NCI-H524 (cell line): ENCODE measurements at regions not wholly inside any gene's neighbourhood (a gene's known extent, or its start where the extent isn't known, plus 50 kb on each side); places are given as distances from the start of the nearest gene placed in this dataset.

ENCODE experiments used
- DNase-seq, 2 experiments: peaks; one replicate each; lab custom pipeline; 2025; lab: John Stamatoyannopoulos, UW

DNA sequence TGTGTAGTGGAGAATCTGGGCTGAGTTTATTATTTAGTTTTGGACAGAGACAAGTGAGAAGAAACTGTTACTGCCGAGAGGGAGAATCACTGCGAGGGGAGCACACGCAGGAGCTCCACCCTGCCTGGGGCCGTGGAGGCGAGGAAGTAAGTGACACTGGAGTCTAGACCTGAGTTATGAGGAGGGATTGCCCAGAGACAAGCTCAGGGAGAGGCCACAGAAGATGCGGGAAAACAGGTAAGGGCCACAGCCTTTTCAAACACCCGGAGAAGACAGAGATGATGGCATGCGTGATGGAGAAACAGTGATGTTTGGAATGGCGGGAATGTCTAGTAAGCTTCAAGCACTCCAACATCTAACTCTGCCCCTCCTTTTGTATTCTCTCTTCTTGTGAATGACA lies 84.1 kb downstream of the TNFSF11 start:
- no peak for DNase-seq

DNA sequence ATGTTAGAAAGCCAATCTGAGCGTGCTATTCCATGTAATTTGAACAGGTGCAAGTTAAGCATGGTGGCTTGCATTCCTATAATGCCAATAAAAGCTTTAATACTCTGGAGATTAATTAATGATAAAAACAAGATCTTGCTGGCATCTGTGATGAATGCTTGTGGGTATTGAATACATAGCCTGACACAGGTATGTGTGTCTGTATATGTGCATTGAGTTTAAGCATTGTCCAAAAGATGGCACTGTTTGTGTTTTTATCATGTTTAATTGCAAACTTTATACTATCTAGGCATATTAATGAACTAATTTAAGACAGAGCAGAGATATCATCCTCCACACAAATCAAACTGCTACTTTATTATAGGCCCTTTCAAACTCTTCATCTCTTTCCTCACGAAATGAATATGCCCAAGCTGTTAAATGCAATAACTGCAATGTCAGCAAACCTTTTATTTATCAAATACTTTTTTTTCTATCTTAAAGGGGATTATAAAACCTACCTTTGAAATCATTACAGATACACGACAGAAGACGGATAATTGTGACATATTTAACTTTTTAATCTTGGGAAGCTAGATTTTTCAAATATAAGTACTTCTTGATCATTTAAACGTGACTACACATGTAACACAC lies 86.5 kb downstream of the TNFSF11 start:
- peak in 1 of 2 experiments; percentile 43 for DNase-seq

DNA sequence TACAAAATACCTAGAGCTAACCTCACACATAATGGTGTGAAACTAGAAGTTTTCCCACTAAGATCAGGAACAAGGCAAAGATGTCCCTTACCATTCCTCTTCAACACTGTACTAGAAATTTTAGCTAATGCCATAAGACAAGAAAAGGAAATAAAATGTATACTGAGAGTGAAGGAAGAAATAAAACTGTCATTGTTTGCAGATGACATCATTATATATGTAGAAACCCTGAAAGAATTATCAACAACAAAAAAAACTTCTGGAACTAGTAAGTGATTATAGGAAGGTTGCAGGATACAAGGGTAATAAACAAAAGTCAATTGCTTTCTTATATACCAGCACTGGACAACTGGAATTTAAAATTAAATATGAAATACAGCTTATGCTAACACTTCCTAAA lies 93.7 kb downstream of the TNFSF11 start:
- DNase-seq = no peak

DNA sequence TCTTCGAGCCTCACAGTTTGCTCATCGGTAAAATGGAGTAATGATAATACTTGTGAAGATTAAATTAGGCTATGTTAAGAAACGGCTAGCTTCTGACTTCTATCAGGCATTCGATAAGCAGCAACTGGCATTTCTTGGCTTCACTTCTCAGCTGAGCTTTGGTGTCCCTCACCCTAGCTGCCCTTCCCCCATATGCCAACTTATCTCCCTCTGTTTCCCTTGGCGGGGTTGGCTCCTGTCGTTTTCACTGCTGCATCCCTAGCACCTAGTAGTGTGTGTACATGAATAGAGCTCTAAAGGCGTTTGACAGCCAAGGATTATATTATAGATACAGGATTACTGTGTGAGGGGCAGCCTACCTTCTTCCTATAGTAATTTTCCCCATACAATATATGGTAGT lies 97.5 kb downstream of the TNFSF11 start:
- no peak for DNase-seq

DNA sequence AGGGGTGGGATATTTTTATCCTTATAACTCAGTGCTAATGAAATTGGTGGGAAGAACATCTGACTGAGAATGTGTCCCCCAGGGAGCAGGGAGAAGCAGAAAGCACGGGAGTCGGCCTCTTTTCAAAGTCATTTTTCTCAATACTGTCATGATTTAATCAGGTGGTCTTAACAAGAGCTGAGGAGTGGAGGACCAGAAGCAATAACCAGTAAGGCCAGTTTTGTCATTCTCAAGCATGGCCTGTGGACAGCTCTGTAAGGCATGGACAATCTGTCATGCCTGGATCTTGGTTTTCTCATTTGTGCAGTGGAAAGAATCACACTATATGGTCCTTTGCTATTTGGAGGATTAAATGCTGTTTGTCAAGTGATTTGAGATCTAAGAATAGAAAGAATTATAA lies 99.7 kb downstream of the TNFSF11 start:
- no peak for DNase-seq

DNA sequence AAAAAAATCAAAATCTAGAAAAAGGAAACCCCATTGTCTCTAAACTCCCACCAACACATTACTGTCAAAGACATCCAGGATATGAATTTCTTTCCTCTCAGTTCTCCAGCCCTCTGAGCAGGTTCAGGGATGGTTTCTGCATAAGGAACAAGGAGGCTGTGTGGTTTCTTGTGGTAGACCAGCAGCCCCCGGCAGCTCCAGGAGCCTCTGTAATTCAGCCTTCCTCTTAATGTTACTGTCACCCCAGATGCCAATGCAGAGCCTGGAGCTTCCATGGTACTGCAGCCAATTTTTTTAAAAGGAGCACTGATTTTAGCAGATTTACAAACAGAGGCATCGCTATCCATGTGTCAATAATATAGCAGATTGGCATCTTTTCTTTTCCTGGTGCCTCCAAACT lies 100.6 kb upstream of the FAM216B start:
- no peak for DNase-seq

DNA sequence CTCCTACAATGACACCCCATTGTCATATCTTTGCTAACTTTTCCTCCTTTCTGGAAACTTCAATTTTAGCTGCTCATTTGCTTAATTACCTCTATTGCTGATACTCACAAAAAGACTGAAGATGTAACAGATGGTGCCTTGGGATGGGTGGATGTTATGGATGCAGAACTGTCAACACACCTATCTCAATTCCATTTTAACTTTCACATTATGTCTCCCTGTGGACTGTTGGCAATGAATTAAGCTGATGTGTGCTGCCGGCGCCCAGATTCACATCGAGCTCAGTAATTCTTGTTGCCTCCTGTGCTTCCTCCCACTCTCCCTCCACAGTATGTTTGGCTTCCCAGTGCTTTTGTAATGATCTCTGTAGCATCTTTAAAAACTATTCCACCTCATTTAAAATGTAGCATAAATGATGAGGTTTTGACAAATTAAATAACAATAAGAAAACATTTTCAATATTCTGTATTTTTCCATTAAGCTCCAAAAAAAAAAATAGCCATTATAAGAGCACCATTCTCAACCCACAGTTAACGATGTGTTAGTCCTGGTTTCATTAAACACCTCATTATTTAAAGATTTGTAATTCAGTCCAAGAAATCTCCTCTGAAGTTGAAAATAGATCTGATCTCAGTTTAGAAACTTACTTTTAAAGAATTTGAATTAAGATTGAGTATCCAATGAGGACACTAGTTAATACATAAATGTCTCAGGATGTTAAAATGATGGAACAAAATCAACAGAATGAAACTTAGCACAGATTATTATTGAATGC lies 99.9 kb upstream of the FAM216B start:
- peak in 1 of 2 experiments; percentile 21 for DNase-seq

DNA sequence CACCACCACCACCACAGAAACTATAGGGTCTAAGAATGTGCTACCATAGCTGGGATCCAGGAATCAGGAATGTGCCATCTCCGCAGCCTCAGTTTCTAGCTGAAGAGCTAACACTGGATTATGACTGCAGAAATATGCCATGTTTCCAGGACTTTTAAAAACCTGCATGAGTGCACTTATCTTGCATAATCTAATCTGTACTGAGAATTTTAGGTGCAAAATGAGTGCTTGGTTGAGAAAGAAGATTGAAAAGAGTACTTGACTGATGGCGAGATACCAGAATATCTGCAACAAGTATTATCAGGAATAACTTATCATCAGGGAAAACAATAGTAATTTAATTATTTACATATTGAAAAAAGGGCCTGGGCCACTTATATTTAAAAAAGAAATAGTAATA lies 97.2 kb upstream of the FAM216B start:
- no peak for DNase-seq

DNA sequence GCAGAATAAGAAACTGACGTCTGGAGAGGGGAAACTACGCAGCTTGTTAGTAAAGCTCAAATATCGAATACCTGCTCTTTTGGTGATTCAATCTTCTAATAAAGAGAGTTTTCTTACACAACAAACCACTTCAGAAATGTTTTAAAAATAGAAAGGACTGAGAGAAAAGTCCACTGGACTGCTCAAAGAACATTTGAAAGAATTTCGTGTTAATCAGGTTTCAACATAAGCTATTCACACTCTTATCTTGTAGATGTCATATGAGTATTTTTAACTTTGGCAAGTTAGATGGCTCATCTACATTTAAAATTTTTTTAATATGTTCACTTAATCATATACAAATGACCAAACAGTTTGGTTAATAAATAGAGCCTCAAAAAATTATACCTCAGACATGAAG lies 95.6 kb upstream of the FAM216B start:
- DNase-seq = no peak

DNA sequence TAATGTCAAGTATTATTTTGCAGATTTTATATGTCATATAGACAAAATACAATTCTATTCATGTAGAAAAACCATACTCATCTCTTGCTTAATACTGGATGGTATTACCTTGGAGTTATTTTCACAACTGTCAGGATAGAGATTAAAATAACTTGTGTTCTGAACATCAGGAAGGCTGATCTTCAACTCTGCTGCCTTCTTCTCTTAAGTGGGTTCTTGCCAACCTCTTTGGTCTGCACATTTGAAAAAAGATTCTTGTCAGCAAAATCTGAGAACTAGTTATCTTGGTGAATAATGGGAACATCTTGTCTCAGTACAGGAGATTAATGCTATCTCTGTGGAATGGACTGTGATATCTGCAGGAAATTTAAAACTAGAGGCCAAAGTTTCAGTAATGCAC lies 95.2 kb upstream of the FAM216B start:
- no peak for DNase-seq

DNA sequence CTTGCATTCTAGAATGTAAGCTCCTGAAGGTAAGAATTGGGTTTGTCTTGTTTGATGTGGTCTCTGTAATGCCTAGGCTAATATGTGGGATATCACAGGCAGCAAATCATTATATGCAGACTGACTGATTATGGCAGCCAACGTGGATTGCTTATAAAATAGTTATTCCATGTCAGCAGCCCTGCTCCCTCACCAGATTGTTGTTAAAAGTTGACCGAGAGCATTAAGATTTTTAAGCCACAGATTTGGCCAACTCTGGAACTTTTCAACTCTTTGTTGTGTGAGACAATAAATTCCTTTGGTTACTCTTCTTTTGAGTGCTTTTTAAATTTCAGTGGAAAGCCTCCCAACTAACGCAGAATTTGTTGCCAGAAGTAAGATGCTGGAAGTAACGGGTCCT lies 92.6 kb upstream of the FAM216B start:
- DNase-seq = no peak

DNA sequence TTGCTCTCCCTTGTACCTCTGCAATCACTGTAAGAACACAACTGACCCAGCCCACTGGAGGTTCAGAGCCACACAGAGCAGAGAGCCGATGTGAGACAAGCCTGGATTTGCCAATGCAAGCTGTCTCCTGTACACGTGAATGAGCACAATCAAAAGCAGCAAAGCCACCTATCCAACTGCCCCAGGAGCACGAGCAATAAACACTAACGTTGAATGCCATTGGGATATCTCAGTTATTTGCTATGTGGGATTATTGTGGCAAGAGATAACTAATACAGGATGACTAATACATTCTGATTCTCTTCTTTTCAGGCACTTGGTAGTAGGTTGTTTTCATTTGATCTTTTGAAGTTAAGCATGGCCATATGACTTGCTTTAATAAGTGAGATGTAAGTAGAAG lies 85.2 kb upstream of the FAM216B start:
- no peak for DNase-seq

DNA sequence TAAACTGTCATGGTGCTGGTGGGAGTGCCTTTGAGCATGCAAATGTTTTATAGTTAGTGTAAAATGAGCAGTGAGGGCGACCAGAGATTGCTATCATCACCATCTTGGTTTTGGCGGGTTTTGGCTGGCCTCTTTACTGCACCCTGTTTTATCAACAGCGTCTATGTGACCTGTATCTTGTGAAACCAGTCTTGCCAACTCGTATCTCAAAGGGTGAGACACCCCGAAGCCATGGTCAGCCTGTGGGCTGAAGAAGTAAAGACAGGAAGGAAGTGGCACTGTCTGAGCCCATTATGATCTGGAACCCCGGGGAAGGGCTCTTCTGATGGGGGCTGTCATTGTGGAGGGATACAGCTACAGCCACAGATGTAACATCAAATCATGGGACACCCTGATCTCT lies 81.5 kb upstream of the FAM216B start:
- DNase-seq = no peak

DNA sequence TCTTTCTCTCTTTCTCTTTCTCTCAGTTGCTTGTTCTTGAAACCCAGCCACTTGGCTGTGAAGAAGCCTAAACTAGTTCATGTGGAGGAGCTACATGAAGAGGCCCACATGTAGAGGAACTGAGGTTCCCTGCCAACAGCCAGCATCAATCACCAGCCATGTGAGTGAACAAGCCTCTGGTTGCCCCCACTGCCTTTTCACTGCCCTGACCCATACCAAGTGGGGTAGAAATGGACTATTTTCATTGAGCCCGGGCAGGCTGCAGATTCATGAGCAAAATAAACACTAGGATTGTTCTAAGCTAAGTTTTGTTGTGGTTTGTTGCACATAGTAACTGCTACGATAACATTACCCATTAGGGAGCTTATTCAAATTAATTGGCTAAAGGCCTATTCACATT lies 78.7 kb upstream of the FAM216B start:
- no peak for DNase-seq

DNA sequence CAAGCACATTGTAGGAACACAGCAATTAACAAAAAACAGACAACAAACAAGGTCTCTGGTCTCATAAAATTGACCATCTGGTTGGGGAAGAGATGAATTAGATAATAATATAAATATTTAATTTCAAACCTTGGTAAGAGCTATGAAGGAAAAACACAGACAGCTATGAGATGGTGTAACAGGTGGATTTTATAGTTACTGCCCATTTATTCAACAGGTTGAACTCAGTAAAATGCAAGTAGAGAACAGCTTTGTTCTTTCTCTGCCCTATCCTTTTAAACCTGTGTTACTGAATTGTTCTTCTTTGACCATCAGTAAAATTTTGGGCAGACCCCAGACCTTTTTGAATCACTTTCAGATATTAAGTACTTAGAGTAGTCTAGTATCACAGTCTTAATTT lies 77.6 kb upstream of the FAM216B start:
- no peak for DNase-seq

DNA sequence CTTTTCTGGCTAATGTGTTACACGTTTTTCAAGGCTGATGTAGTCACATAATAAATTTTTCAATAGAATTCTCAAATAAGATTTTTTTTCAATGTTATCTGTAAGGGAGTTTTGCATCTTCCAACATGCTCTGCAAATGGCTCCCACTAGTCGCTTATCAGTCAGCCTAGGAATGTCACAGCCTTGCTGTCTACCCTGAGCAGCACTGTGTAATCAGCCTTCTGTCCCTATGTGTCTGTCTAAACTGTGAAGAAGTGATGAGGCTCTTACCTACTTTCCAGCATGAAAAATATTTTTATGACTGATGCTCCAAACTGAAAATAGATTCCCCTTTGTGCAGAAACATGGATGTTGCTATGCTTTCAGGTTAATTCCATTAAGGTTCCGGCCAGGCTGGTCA lies 75.1 kb upstream of the FAM216B start:
- DNase-seq = no peak

DNA sequence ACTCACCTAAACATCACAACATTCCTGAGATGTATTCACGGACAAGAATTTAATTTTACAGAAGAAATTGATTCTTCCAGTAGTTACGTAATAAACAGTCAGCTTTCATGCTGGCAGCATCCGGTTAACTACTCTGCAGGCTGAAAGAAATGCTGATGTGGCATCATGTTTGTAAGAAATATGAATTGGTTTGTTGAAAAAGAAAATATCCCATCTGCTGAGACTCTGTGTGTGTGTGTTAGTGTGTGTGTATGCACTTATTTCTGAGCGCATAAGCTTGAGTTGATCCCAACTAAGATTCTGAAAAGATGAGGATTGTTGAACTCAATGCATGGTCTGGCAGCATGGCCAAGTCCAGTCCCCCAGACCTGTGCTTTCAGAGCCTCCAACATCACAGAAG lies 74.3 kb upstream of the FAM216B start:
- DNase-seq = no peak

DNA sequence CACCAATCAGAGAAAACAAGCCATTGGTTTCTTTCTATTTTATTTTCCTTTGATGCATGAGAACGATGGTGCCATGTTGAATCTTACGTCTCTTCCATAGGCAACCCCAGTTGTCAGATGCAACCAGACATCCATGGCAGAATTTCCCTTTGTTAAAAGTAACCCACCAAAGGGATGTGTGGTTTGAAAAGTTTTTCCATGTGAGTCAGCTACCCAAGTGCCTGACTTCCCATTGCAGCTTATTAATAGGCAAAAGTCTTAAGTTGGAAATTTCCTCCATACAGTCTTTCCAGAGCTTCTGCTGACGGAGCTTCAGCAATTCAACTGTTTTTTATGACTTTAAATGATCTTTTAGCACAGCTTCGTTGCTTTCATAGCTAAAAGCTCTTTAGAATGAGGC lies 73.8 kb upstream of the FAM216B start:
- no peak for DNase-seq

DNA sequence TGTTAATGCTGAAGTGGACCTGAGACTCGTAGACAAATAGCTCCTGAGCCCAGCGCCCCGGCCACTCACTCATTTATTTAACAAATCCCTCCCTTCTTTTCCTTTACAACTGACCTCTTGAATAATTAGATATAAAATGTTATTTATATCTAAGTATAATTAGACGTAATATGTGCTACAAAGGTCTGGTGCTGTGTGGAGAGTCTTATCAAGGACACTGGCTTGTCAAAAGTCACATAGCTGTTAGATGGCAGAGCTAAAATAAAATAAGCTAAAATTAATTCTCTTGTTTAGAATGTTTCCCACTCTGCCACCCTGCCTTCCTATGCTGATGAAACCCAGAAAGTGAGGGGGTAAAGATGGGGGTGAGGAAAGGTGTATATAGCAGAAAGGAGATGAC lies 73.0 kb upstream of the FAM216B start:
- no peak for DNase-seq

DNA sequence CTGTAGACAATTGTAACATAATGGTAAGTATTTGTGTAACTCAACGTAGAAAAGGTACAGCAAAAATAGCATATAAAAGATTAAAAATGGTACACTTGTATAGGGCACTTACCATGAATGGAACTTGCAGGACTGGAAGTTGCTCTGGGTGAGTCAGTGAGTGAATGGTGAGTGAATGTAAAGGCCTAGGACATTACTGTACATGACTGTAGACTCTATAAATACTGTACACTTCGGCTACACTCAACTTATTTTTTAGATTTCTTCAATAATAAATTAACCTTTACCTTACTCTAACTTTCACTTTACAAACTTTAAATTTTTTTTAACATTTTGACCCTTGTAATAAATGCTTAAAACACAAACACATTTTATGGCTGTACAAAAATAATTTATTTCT lies 72.1 kb upstream of the FAM216B start:
- no peak for DNase-seq

DNA sequence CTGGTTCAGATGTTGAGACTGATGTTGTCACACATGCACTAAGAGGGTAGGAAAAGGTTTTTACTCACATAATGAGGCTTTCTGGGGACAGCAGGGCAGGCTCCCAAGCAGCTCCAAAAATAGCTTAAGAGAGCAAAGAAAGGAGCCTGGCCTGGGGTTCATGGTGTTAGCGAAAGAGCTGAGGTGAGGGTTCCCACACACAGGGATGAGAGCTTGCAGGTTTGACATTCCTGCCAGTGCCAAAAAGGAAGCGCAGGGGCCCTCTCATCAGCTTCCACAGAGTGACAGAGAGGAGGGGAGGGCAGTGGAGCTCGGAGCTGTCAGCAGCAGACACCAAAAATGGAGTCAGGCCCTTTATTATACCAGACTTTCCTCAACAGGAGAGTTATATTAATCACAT lies 65.5 kb upstream of the FAM216B start:
- no peak for DNase-seq

DNA sequence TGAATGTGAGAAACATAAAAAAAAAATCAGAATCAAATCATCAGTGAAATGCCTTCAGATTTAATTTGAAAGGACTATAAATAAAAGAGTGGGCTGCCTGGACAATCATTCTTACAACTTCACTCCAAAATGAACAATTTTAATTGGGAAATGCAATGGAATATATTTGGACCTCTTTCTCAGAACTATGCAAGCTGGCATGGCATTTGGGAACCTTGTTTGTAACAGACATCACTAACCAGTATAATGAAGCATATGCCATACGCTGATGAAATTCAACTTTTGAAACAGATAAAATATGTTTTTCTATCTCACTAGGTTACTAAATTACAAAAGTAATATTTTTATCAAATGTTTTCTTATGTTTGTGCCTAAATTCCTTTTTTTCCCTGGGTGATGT lies 64.2 kb upstream of the FAM216B start:
- DNase-seq = no peak

DNA sequence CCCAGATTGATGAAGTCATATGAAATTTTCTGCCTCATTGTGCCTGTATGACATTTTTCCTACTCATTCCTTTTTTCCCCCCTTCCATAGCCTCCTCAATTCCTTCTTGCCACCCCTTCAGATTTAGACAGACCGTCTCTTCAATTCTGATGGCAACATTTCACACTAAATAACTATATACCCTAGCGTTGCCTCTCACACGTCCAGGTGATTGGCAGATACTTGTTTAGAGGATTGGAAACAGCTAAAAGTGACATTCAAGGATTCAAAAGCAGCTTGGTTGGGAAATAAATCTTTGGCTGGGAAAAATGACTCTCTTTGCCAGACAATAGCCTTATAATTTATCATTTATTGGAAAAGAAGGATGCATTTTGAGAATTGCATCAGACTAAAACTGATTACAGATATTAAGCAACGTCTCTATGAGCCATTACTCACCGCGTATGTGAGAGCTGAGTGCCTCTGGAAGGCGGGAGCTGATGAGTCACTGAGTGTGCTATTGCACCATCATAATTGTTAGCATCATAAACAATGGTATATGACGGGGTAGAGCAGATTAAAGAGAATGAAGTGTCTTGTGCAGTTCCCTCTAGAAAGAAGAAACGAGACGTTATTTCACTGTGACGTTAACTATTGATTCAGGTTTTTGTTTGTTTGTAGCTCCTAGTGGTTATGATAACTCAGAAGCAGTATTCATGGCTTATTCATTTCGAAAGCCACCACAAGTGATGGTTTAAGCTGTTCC lies 61.1 kb upstream of the FAM216B start:
- DNase-seq = no peak
